Suprapubic skin (tissue), 3 donors: ENCODE measurements at regions not wholly inside any gene's neighbourhood (a gene's known extent, or its start where the extent isn't known, plus 50 kb on each side); places are given as distances from the start of the nearest gene placed in this dataset.

Source experiments
- EP300 ChIP-seq: sonication (generic); formaldehyde crosslinking; IDR thresholded peaks from one replicate; pipeline ENCODE4 v1.6.1; 2017; ENCODE audit warnings: antibody characterized with exemption
- POLR2A ChIP-seq, 2 donors: fragments of 450-650 bp; IDR thresholded peaks; one replicate each; pipeline ENCODE4 v1.6.1; 2017; ENCODE audit warnings: antibody characterized with exemption in 2 of 2, mild to moderate bottlenecking in 2 of 2, moderate library complexity in 2 of 2
- TF ChIP-seq, protein P1 (sequence below), 2 donors: fragments of 200-600 bp in 1 of 2; fragments of 450-650 bp in 1 of 2; sonication (generic) in 1 of 2; IDR thresholded peaks; one replicate each; pipeline ENCODE4 v1.5.1; 2016 to 2019; ENCODE audit warnings: antibody characterized with exemption in 2 of 2, mild to moderate bottlenecking in 1 of 2, moderate library complexity in 1 of 2

DNA sequence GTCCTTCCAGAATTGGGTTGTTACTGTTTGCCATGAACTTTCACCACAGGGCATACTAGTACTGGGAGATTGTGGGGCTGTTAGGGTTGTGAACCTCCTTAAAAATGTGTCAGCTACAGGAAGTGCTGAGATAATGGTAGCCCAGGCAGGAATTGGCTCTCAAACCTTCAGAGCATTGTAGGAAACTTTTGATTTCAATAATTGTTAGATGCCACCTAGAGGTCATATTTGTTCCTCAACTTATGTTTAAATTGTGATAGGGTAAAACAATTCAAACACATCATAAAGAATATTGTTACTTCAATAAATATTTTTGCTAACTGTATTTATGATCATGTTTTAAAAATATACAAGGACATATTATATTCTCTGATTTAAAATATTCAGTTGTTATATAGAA lies 594.6 kb downstream of the ADCYAP1 start:
- TF ChIP-seq POLR2A (IDR thresholded peaks at IDR 0.05) (no peak), EP300 (no peak)
- TF ChIP-seq, protein P1, sequence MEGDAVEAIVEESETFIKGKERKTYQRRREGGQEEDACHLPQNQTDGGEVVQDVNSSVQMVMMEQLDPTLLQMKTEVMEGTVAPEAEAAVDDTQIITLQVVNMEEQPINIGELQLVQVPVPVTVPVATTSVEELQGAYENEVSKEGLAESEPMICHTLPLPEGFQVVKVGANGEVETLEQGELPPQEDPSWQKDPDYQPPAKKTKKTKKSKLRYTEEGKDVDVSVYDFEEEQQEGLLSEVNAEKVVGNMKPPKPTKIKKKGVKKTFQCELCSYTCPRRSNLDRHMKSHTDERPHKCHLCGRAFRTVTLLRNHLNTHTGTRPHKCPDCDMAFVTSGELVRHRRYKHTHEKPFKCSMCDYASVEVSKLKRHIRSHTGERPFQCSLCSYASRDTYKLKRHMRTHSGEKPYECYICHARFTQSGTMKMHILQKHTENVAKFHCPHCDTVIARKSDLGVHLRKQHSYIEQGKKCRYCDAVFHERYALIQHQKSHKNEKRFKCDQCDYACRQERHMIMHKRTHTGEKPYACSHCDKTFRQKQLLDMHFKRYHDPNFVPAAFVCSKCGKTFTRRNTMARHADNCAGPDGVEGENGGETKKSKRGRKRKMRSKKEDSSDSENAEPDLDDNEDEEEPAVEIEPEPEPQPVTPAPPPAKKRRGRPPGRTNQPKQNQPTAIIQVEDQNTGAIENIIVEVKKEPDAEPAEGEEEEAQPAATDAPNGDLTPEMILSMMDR (IDR thresholded peaks at IDR 0.05) = no peak
